T-helper 2 cell treated with Interferon-gamma antibody and Interleukin-4, amounts not matched to agents 5 μg/mL and 100 μg/mL, for 36 hours (primary cell): ENCODE measurements at regions not wholly inside any gene's neighbourhood (a gene's known extent, or its start where the extent isn't known, plus 50 kb on each side); places are given as distances from the start of the nearest gene placed in this dataset.

Experiments used
- DNase-seq: peaks from one replicate; pipeline ENCODE4 v3.0.0; 2021; ENCODE audit warnings: low spot score
- H3K27ac Mint-ChIP-seq: one replicate; pipeline ENCODE4 v1.8.0; 2021; ENCODE audit warnings: mild to moderate bottlenecking, mixed read lengths
- H3K27me3 Mint-ChIP-seq: one replicate; pipeline ENCODE4 v1.8.0; 2021; ENCODE audit warnings: low read depth, mixed read lengths
- H3K36me3 Mint-ChIP-seq: one replicate; pipeline ENCODE4 v1.8.0; 2021; ENCODE audit warnings: low read depth, mixed read lengths
- H3K4me1 Mint-ChIP-seq: one replicate; pipeline ENCODE4 v1.8.0; 2021; ENCODE audit warnings: low read depth, mixed read lengths
- H3K4me3 Mint-ChIP-seq: one replicate; pipeline ENCODE4 v1.8.0; 2022; ENCODE audit warnings: mild to moderate bottlenecking, moderate library complexity, mixed read lengths
- H3K9me3 Mint-ChIP-seq: one replicate; pipeline ENCODE4 v1.8.0; 2021; ENCODE audit warnings: mixed read lengths

DNA sequence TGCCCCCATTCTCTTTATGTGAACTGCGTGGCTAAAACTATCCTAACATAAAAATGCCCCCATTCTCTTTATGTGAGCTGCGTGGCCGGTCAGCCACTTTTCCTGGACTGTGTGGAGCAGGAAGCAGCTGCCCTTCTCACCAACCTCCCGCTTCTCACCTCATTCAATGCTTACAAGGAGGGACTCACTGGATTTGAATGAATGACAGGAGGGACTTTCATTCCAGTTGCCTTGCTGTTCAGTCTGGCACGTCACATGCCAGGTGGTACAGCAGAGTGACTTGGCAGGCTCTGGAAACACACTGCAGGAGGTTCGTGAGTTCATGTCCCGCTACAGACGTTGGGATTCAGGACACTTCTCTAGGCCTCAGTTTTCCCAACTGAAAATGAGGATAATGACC, 60.2 kb upstream of the NFIL3 start:
- no peaks in the 10 kb centered on the region for H3K4me1 Mint-ChIP-seq
- DNase-seq, result no peak
- no peaks in the 10 kb centered on the region for H3K9me3 Mint-ChIP-seq
- H3K4me3 Mint-ChIP-seq, result no peak overlapping the region
- H3K36me3 Mint-ChIP-seq, result no peaks in the 10 kb centered on the region
- H3K27ac Mint-ChIP-seq, result no peak overlapping the region
- peaks cover 19% of the 10 kb centered on the region for H3K27me3 Mint-ChIP-seq

DNA sequence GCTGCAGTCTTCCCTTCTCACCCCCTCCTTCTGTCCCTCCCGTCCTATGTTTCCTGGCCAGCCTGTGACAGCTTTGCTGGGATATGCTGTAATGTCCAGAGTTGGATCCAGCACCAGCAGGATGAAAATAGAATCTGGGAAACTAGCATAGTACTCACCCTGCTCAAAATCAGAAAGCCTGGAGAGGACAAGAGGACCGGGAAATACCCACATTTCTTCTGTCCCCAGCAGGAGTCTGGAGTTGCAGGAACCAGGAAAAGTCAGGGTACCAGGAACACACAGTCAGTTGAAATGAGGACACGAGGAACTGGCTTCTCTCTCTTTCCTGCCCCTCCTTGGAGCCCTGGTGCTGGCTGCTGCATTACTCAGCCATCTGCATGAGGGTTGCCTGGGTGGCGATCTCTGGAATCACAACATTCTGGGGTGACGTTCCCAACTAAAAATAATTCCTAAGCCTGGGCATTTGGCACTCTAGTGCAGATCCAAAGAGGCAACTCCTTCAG, 59.6 kb upstream of the NFIL3 start:
- no peaks in the 10 kb centered on the region for H3K4me1 Mint-ChIP-seq
- H3K27ac Mint-ChIP-seq, result no peak overlapping the region

DNA sequence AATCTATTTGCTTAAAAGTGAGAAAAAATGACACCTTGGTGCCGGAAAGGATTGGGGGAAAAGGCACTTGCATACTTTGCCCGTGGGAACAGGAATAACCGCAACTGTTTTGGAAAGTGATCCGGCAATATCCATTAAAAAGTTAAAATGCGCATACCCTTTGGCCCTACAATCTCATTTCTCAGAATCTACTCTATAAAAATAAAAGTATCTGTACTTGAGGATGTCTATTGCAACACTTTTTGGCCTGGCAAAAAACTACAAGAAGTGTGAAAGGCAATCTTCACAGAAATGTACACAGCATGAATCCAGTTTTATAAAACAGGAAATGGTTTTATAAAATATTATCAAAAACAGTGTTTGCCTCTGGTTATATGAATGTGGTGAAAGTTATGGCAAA, 58.3 kb upstream of the NFIL3 start:
- Mint-ChIP-seq H3K9me3 (no peaks in the 10 kb centered on the region), H3K4me1 (peaks cover 3% of the 10 kb centered on the region), H3K36me3 (no peaks in the 10 kb centered on the region), H3K27me3 (peaks cover 20% of the 10 kb centered on the region), H3K27ac (no peak overlapping the region), H3K4me3 (no peak overlapping the region)
- no peak for DNase-seq

More for the DNA sequence above, 59.6 kb upstream of the NFIL3 start:
- H3K9me3 Mint-ChIP-seq, result no peaks in the 10 kb centered on the region
- no peaks in the 10 kb centered on the region for H3K36me3 Mint-ChIP-seq
- H3K4me3 Mint-ChIP-seq, result no peak overlapping the region
- DNase-seq, result no peak
- peaks cover 18% of the 10 kb centered on the region for H3K27me3 Mint-ChIP-seq

DNA sequence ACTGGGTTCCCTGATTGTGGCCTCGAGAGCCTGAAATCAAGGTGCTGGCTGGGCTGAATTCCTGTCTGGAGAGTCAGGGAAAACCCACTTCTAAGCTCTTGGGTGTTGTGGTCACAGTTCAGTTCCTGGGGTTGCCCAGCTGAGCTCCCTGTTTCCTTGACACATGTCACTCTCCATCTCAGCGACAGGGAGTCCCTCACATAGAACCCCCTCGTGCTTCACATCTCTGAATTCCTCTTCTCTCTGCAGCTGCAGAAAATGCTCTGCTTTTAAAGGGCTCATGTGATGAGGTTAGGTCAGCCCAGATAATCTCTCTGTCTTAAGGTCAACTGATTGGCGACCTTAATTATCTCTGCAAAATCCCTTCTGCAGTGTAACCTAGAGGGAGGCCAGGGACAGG, 53.5 kb upstream of the NFIL3 start:
- no peaks in the 10 kb centered on the region for H3K36me3 Mint-ChIP-seq
- H3K9me3 Mint-ChIP-seq, result peaks cover 5% of the 10 kb centered on the region
- peaks cover 29% of the 10 kb centered on the region for H3K27me3 Mint-ChIP-seq

DNA sequence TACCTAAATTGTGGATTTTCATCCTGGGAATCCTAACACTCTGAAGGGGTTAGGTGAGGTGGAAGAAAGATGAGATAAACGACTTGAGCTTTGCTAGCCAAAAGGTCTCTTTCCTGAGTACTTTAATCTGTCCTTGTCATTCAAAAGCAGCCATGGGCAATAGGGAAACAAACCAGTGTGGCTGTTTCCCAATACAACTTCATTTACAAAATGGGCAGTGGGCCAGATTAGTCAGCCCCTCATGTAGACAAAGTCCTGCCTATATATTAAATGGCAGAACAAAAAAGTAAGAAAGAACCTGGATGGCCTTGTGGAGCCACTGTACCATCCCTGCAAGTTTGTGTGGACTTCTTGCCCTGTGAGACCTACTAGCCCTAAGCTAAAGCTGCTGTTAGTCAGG, 51.0 kb upstream of the NFIL3 start:
- Mint-ChIP-seq H3K4me3 (no peak overlapping the region), H3K27me3 (peaks cover 31% of the 10 kb centered on the region), H3K27ac (no peak overlapping the region), H3K4me1 (peaks cover 3% of the 10 kb centered on the region), H3K9me3 (peaks cover 5% of the 10 kb centered on the region), H3K36me3 (no peaks in the 10 kb centered on the region)
- no peak for DNase-seq

More for the DNA sequence above, 53.5 kb upstream of the NFIL3 start:
- Mint-ChIP-seq H3K27ac (no peak overlapping the region), H3K4me3 (no peak overlapping the region), H3K4me1 (peaks cover 3% of the 10 kb centered on the region)
- no peak for DNase-seq
